ENCODE measurements at regions not wholly inside any gene's neighbourhood (a gene's known extent, or its start where the extent isn't known, plus 50 kb on each side); places are given as distances from the start of the nearest gene placed in this dataset.

- POLR2A ChIA-PET, result no interaction called here
- no peaks in the 10 kb centered on the region for H3K9me3 Mint-ChIP-seq
- Histone ChIP-seq H3K27ac (ENCODE audit: low read length) (no peak overlapping the region), H3K4me3 (ENCODE audit: control insufficient read depth in 1 of 2, extremely low read depth in 1 of 2, low read length in 1 of 2) (no peak overlapping the region), H3K27me3 (replicated peaks in 1 of 2; ENCODE audit: control insufficient read depth in 2 of 2, extremely low read depth in 1 of 2, insufficient read depth in 2 of 2, low read length in 1 of 2) (peaks cover 0 to 10% of the 10 kb centered on the region in 2 experiments), H3K4me1 (ENCODE audit: control insufficient read depth in 1 of 2, extremely low read depth in 1 of 2, insufficient read depth in 2 of 2, low read length in 2 of 2) (no peaks in the 10 kb centered on the region), H3K36me3 (ENCODE audit: control insufficient read depth in 2 of 2, extremely low read depth in 1 of 2, insufficient read depth in 1 of 2, low read length in 1 of 2) (no peaks in the 10 kb centered on the region), H3K9me3 (no peaks in the 10 kb centered on the region)
- no peaks in the 10 kb centered on the region for H3K4me1 Mint-ChIP-seq
- peak; percentile 61 to 75 (median 64) for ATAC-seq (replicated peaks in 1 of 4)
- H3K36me3 Mint-ChIP-seq, result no peaks in the 10 kb centered on the region
- CTCF ChIA-PET, result interaction anchor here (0.7 to 1.1 kb wide), 2 partner anchors 43 to 92 kb away, joined by 3 read pairs; no protein-coding TSS in a partner anchor
- H3K27ac Mint-ChIP-seq, result no peak overlapping the region
- 7% methylated on average over 5 of the region's 8 CpGs for WGBS (ENCODE audit: insufficient coverage)
- peak in 34 of 35 experiments; percentile 2 to 59 (median 38) for DNase-seq
- H3K4me3 Mint-ChIP-seq, result no peak overlapping the region
- H3K27me3 Mint-ChIP-seq, result peaks cover 3 to 4% of the 10 kb centered on the region in 2 donors
Observed at GRCh38 chr1:112808861-112809684, 93.9 kb upstream of the PPM1J start.

GRCh38 chr1:112807999-112808398 is 92.9 kb upstream of the PPM1J start:
- Histone ChIP-seq H3K9me3 (no peaks in the 10 kb centered on the region), H3K4me1 (ENCODE audit: control insufficient read depth in 1 of 2, extremely low read depth in 1 of 2, insufficient read depth in 2 of 2, low read length in 2 of 2) (no peaks in the 10 kb centered on the region), H3K27ac (ENCODE audit: low read length) (no peak overlapping the region), H3K36me3 (ENCODE audit: control insufficient read depth in 2 of 2, extremely low read depth in 1 of 2, insufficient read depth in 1 of 2, low read length in 1 of 2) (no peaks in the 10 kb centered on the region), H3K4me3 (ENCODE audit: control insufficient read depth in 1 of 2, extremely low read depth in 1 of 2, low read length in 1 of 2) (no peak overlapping the region), H3K27me3 (replicated peaks in 1 of 2; ENCODE audit: control insufficient read depth in 2 of 2, extremely low read depth in 1 of 2, insufficient read depth in 2 of 2, low read length in 1 of 2) (peaks cover 0 to 13% of the 10 kb centered on the region in 2 experiments)
- Mint-ChIP-seq H3K36me3 (no peaks in the 10 kb centered on the region), H3K4me3 (no peak overlapping the region), H3K9me3 (no peaks in the 10 kb centered on the region), H3K27ac (no peak overlapping the region), H3K4me1 (no peaks in the 10 kb centered on the region), H3K27me3 (peaks cover 3 to 7% of the 10 kb centered on the region in 2 donors)
- DNase-seq (no peak), ATAC-seq (replicated peaks in 1 of 4) (no peak)
- 79% methylated on average over 2 of the region's 3 CpGs for WGBS (ENCODE audit: insufficient coverage)
- POLR2A ChIA-PET, result no interaction called here
- CTCF ChIA-PET, result no interaction called here

GRCh38 chr1:112807117-112807516 is 92.0 kb upstream of the PPM1J start:
- no peaks in the 10 kb centered on the region for H3K4me1 Mint-ChIP-seq
- H3K4me3 Mint-ChIP-seq, result no peak overlapping the region
- Histone ChIP-seq H3K27me3 (replicated peaks in 1 of 2; ENCODE audit: control insufficient read depth in 2 of 2, extremely low read depth in 1 of 2, insufficient read depth in 2 of 2, low read length in 1 of 2) (peaks cover 0 to 15% of the 10 kb centered on the region in 2 experiments), H3K9me3 (no peaks in the 10 kb centered on the region), H3K4me3 (ENCODE audit: control insufficient read depth in 1 of 2, extremely low read depth in 1 of 2, low read length in 1 of 2) (no peak overlapping the region), H3K36me3 (ENCODE audit: control insufficient read depth in 2 of 2, extremely low read depth in 1 of 2, insufficient read depth in 1 of 2, low read length in 1 of 2) (no peaks in the 10 kb centered on the region), H3K4me1 (ENCODE audit: control insufficient read depth in 1 of 2, extremely low read depth in 1 of 2, insufficient read depth in 2 of 2, low read length in 2 of 2) (no peaks in the 10 kb centered on the region), H3K27ac (ENCODE audit: low read length) (no peak overlapping the region)
- H3K9me3 Mint-ChIP-seq, result no peaks in the 10 kb centered on the region
- CTCF ChIA-PET, result interaction anchor here (0.5 to 0.7 kb wide), 2 partner anchors 12 to 1624 kb away, joined by 3 to 4 read pairs; no protein-coding TSS in a partner anchor
- ATAC-seq (replicated peaks in 1 of 4) (no peak), DNase-seq (no peak)
- H3K36me3 Mint-ChIP-seq, result no peaks in the 10 kb centered on the region
- WGBS (ENCODE audit: insufficient coverage), result 89% methylated on average over 5 of the region's 6 CpGs
- POLR2A ChIA-PET, result no interaction called here
- peaks cover 3 to 4% of the 10 kb centered on the region in 2 donors for H3K27me3 Mint-ChIP-seq
- H3K27ac Mint-ChIP-seq, result no peak overlapping the region

GRCh38 chr1:112806090-112806642 is 91.0 kb upstream of the PPM1J start:
- no peak for ATAC-seq (replicated peaks in 1 of 4)
- CTCF ChIA-PET, result interaction anchor here in 1 of 2 donors (0.6 to 1.2 kb wide), 3 partner anchors 87 to 175 kb away, joined by 3 to 7 read pairs (median 6); partner anchors contain the start of gene PPM1J
- WGBS (ENCODE audit: insufficient coverage), result 83% methylated on average over 2 of the region's 3 CpGs

GRCh38 chr1:112805155-112805853 is 90.2 kb upstream of the PPM1J start:
- no peak overlapping the region for H3K4me3 Mint-ChIP-seq
- no peak overlapping the region for H3K27ac Mint-ChIP-seq
- no peak for DNase-seq
- H3K36me3 Mint-ChIP-seq, result no peaks in the 10 kb centered on the region
- no peaks in the 10 kb centered on the region for H3K9me3 Mint-ChIP-seq
- CTCF ChIA-PET, result interaction anchor here (1.1 to 1.2 kb wide), 3 partner anchors 86 to 90 kb away, joined by 3 to 6 read pairs (median 5); partner anchors contain the start of gene PPM1J (in 2 of the 2)
- Histone ChIP-seq H3K9me3 (no peaks in the 10 kb centered on the region), H3K4me1 (ENCODE audit: control insufficient read depth in 1 of 2, extremely low read depth in 1 of 2, insufficient read depth in 2 of 2, low read length in 2 of 2) (no peaks in the 10 kb centered on the region), H3K36me3 (ENCODE audit: control insufficient read depth in 2 of 2, extremely low read depth in 1 of 2, insufficient read depth in 1 of 2, low read length in 1 of 2) (no peaks in the 10 kb centered on the region), H3K27ac (ENCODE audit: low read length) (no peak overlapping the region), H3K27me3 (replicated peaks in 1 of 2; ENCODE audit: control insufficient read depth in 2 of 2, extremely low read depth in 1 of 2, insufficient read depth in 2 of 2, low read length in 1 of 2) (peaks cover 0 to 15% of the 10 kb centered on the region in 2 experiments), H3K4me3 (ENCODE audit: control insufficient read depth in 1 of 2, extremely low read depth in 1 of 2, low read length in 1 of 2) (no peak overlapping the region)
- ATAC-seq (replicated peaks in 1 of 4), result no peak
- no peaks in the 10 kb centered on the region for H3K4me1 Mint-ChIP-seq
- 100% methylated on average over 1 of the region's 3 CpGs for WGBS (ENCODE audit: insufficient coverage)
- H3K27me3 Mint-ChIP-seq, result peaks cover 0 to 4% of the 10 kb centered on the region in 2 donors
- POLR2A ChIA-PET, result no interaction called here

More at GRCh38 chr1:112806090-112806642, 91.0 kb upstream of the PPM1J start:
- no peak overlapping the region for H3K4me3 ChIP-seq (ENCODE audit: control insufficient read depth in 1 of 2, extremely low read depth in 1 of 2, low read length in 1 of 2)
- no peak overlapping the region for H3K27ac Mint-ChIP-seq
- no peaks in the 10 kb centered on the region for H3K4me1 Mint-ChIP-seq
- H3K9me3 Mint-ChIP-seq, result no peaks in the 10 kb centered on the region
- no peak overlapping the region for H3K27ac ChIP-seq (ENCODE audit: low read length)
- no peaks in the 10 kb centered on the region for H3K9me3 ChIP-seq
- H3K36me3 Mint-ChIP-seq, result no peaks in the 10 kb centered on the region
- no peaks in the 10 kb centered on the region for H3K36me3 ChIP-seq (ENCODE audit: control insufficient read depth in 2 of 2, extremely low read depth in 1 of 2, insufficient read depth in 1 of 2, low read length in 1 of 2)
- peaks cover 3 to 4% of the 10 kb centered on the region in 2 donors for H3K27me3 Mint-ChIP-seq
- POLR2A ChIA-PET, result no interaction called here
- H3K27me3 ChIP-seq (replicated peaks in 1 of 2; ENCODE audit: control insufficient read depth in 2 of 2, extremely low read depth in 1 of 2, insufficient read depth in 2 of 2, low read length in 1 of 2), result peaks cover 0 to 15% of the 10 kb centered on the region in 2 experiments
- H3K4me3 Mint-ChIP-seq, result no peak overlapping the region
- no peaks in the 10 kb centered on the region for H3K4me1 ChIP-seq (ENCODE audit: control insufficient read depth in 1 of 2, extremely low read depth in 1 of 2, insufficient read depth in 2 of 2, low read length in 2 of 2)
- DNase-seq, result no peak

Data from T-cell (primary cell).